Left ventricle myocardium inferior (tissue), 1 donor: ENCODE measurements at regions not wholly inside any gene's neighbourhood (a gene's known extent, or its start where the extent isn't known, plus 50 kb on each side); places are given as distances from the start of the nearest gene placed in this dataset.
"Not testable (repeated sequence)": the region's sequence is repeated elsewhere in the genome, so short reads cannot be mapped to it uniquely, and the experiment has no call there.

Experiments
- DNase-seq: peaks from one replicate; pipeline ENCODE4 v3.0.0-alpha.2; 2020
- H3K27ac ChIP-seq: fragments of 200-600 bp; replicated peaks from 2 replicates; pipeline ENCODE4 v1.8.0; 2021
- H3K27me3 ChIP-seq: fragments of 200-600 bp; 2 replicates; pipeline ENCODE4 v1.8.0; 2021; ENCODE audit warnings: low read depth
- H3K36me3 ChIP-seq: fragments of 200-600 bp; 2 replicates; pipeline ENCODE4 v1.8.0; 2021
- H3K4me1 ChIP-seq: fragments of 200-600 bp; 2 replicates; pipeline ENCODE4 v1.8.0; 2021
- H3K4me3 ChIP-seq: fragments of 200-600 bp; 2 replicates; pipeline ENCODE4 v1.8.0; 2021; ENCODE audit warnings: mild to moderate bottlenecking, moderate library complexity
- H3K9me3 ChIP-seq: fragments of 200-600 bp; replicated peaks from 2 replicates; pipeline ENCODE4 v1.8.0; 2021
- CTCF ChIP-seq: fragments of 200-600 bp; IDR thresholded peaks from 2 replicates; pipeline ENCODE4 v1.8.0; 2021; ENCODE audit warnings: antibody characterized with exemption, mild to moderate bottlenecking, borderline replicate concordance
- intact Hi-C: fragments of 100-400 bp; cut with micrococcal nuclease; formaldehyde crosslinking; loops from one replicate; pipeline ENCODE4 v1.11.0; 2022
- donor health status: DM: no; HTN: yes; CAD: no; lungs with severe emphysema.

- intact Hi-C loops: no loop called here
Observed at GRCh38 chr5:128711216-128711615, 173.2 kb upstream of the FBN2 start.

GRCh38 chr5:128714551-128714950 is 176.5 kb upstream of the FBN2 start:
- TF ChIP-seq CTCF: no peak
- no peaks in the 10 kb centered on the region for H3K4me1 ChIP-seq
- DNase-seq: no peak
- H3K27ac ChIP-seq: no peak overlapping the region
- intact Hi-C loops: no loop called here
- no peaks in the 10 kb centered on the region for H3K36me3 ChIP-seq
- no peaks in the 10 kb centered on the region for H3K9me3 ChIP-seq
- no peaks in the 10 kb centered on the region for H3K27me3 ChIP-seq
- H3K4me3 ChIP-seq: no peak overlapping the region

More at GRCh38 chr5:128711216-128711615, 173.2 kb upstream of the FBN2 start:
- Histone ChIP-seq H3K9me3 (no peaks in the 10 kb centered on the region), H3K36me3 (no peaks in the 10 kb centered on the region), H3K4me3 (no peak overlapping the region), H3K27ac (no peak overlapping the region), H3K4me1 (no peaks in the 10 kb centered on the region), H3K27me3 (no peaks in the 10 kb centered on the region)
- TF ChIP-seq CTCF: no peak
- no peak for DNase-seq

GRCh38 chr5:128722551-128722950 is 184.5 kb upstream of the FBN2 start:
- Histone ChIP-seq H3K9me3 (no peaks in the 10 kb centered on the region), H3K4me3 (no peak overlapping the region), H3K4me1 (no peaks in the 10 kb centered on the region), H3K27me3 (no peaks in the 10 kb centered on the region), H3K36me3 (no peaks in the 10 kb centered on the region), H3K27ac (no peak overlapping the region)
- TF ChIP-seq CTCF: no peak
- intact Hi-C loops: no loop called here
- no peak for DNase-seq

GRCh38 chr5:128730021-128730420 is 192.0 kb upstream of the FBN2 start:
- H3K9me3 ChIP-seq, intact Hi-C loops, H3K4me3 ChIP-seq, DNase-seq, H3K4me1 ChIP-seq, H3K27me3 ChIP-seq, H3K36me3 ChIP-seq, H3K27ac ChIP-seq: not testable (repeated sequence)

- DNase-seq, intact Hi-C loops, H3K9me3 ChIP-seq, H3K4me1 ChIP-seq, H3K36me3 ChIP-seq, H3K27me3 ChIP-seq, H3K4me3 ChIP-seq, H3K27ac ChIP-seq: not testable (repeated sequence)
Observed at GRCh38 chr5:128735656-128736055, 197.6 kb upstream of the FBN2 start.

- H3K4me1 ChIP-seq: no peaks in the 10 kb centered on the region
- no peak overlapping the region for H3K4me3 ChIP-seq
- intact Hi-C loops: no loop called here
- H3K9me3 ChIP-seq: no peaks in the 10 kb centered on the region
- no peak for TF ChIP-seq CTCF
- H3K27me3 ChIP-seq: no peaks in the 10 kb centered on the region
- no peak overlapping the region for H3K27ac ChIP-seq
- DNase-seq: peak; percentile 18
- H3K36me3 ChIP-seq: no peaks in the 10 kb centered on the region
Observed at GRCh38 chr5:128736553-128736952, 198.5 kb upstream of the FBN2 start.
